ENCODE measurements at regions not wholly inside any gene's neighbourhood (a gene's known extent, or its start where the extent isn't known, plus 50 kb on each side); places are given as distances from the start of the nearest gene placed in this dataset.
A peak's percentile ranks its signal among the peaks of the same experiment; 100 is the strongest.

GRCh38 chr6:25032934-25033333 is 97.2 kb upstream of the RIPOR2 start:
- H3K9me3 Mint-ChIP-seq: no peaks in the 10 kb centered on the region
- no peak overlapping the region for H3K27ac Mint-ChIP-seq
- intact Hi-C loops (cut with micrococcal nuclease): no loop called here
- H3K4me3 Mint-ChIP-seq: no peak overlapping the region
- no peaks in the 10 kb centered on the region for H3K27me3 Mint-ChIP-seq (ENCODE audit: insufficient read depth)
- H3K36me3 Mint-ChIP-seq (ENCODE audit: low read depth): peaks cover 3% of the 10 kb centered on the region
- no peak for DNase-seq (ENCODE audit: low spot score)
- H3K4me1 Mint-ChIP-seq (ENCODE audit: low read depth): peaks cover 54% of the 10 kb centered on the region

GRCh38 chr6:25034431-25034921 is 98.7 kb upstream of the RIPOR2 start:
- Mint-ChIP-seq H3K4me1 (ENCODE audit: low read depth) (peaks cover 64% of the 10 kb centered on the region), H3K27ac (peak overlapping the region; percentile 94), H3K4me3 (peak overlapping the region; percentile 89), H3K36me3 (ENCODE audit: low read depth) (peaks cover 9% of the 10 kb centered on the region), H3K9me3 (no peaks in the 10 kb centered on the region), H3K27me3 (ENCODE audit: insufficient read depth) (no peaks in the 10 kb centered on the region)
- no peak for DNase-seq (ENCODE audit: low spot score)
- intact Hi-C loops (cut with micrococcal nuclease): loop anchor here (1.0 kb wide), 1 partner anchor 8 kb away; no protein-coding TSS in a partner anchor

GRCh38 chr6:25035174-25035511 is 99.4 kb upstream of the RIPOR2 start:
- H3K4me1 Mint-ChIP-seq (ENCODE audit: low read depth): peaks cover 63% of the 10 kb centered on the region

GRCh38 chr6:25035512-25036435 is 100.0 kb upstream of the RIPOR2 start:
- H3K4me1 Mint-ChIP-seq (ENCODE audit: low read depth): peaks cover 68% of the 10 kb centered on the region
- intact Hi-C loops (cut with micrococcal nuclease): loop anchor here (1.0 kb wide), 1 partner anchor 8 kb away; no protein-coding TSS in a partner anchor
- H3K27me3 Mint-ChIP-seq (ENCODE audit: insufficient read depth): no peaks in the 10 kb centered on the region
- no peak for DNase-seq (ENCODE audit: low spot score)
- peaks cover 9% of the 10 kb centered on the region for H3K36me3 Mint-ChIP-seq (ENCODE audit: low read depth)
- peak overlapping the region; percentile 94 for H3K27ac Mint-ChIP-seq
- H3K9me3 Mint-ChIP-seq: no peaks in the 10 kb centered on the region
- H3K4me3 Mint-ChIP-seq: peak overlapping the region; percentile 89

More at GRCh38 chr6:25035174-25035511, 99.4 kb upstream of the RIPOR2 start:
- Mint-ChIP-seq H3K27ac (peak overlapping the region; percentile 94), H3K36me3 (ENCODE audit: low read depth) (peaks cover 9% of the 10 kb centered on the region), H3K4me3 (peak overlapping the region; percentile 89), H3K27me3 (ENCODE audit: insufficient read depth) (no peaks in the 10 kb centered on the region), H3K9me3 (no peaks in the 10 kb centered on the region)
- no peak for DNase-seq (ENCODE audit: low spot score)
- intact Hi-C loops (cut with micrococcal nuclease): loop anchor here (1.0 kb wide), 1 partner anchor 8 kb away; no protein-coding TSS in a partner anchor

GRCh38 chr6:25036461-25036860 is 100.7 kb upstream of the RIPOR2 start:
- H3K27ac Mint-ChIP-seq: peak overlapping the region; percentile 94
- no peaks in the 10 kb centered on the region for H3K27me3 Mint-ChIP-seq (ENCODE audit: insufficient read depth)
- no peaks in the 10 kb centered on the region for H3K9me3 Mint-ChIP-seq
- peak overlapping the region; percentile 89 for H3K4me3 Mint-ChIP-seq
- H3K4me1 Mint-ChIP-seq (ENCODE audit: low read depth): peaks cover 75% of the 10 kb centered on the region
- no peak for DNase-seq (ENCODE audit: low spot score)
- peaks cover 11% of the 10 kb centered on the region for H3K36me3 Mint-ChIP-seq (ENCODE audit: low read depth)
- intact Hi-C loops (cut with micrococcal nuclease): no loop called here

GRCh38 chr6:25038300-25038699 is 102.5 kb upstream of the RIPOR2 start:
- intact Hi-C loops (cut with micrococcal nuclease): no loop called here
- no peak for DNase-seq (ENCODE audit: low spot score)
- Mint-ChIP-seq H3K4me1 (ENCODE audit: low read depth) (peaks cover 91% of the 10 kb centered on the region), H3K9me3 (no peaks in the 10 kb centered on the region), H3K4me3 (no peak overlapping the region), H3K27me3 (ENCODE audit: insufficient read depth) (no peaks in the 10 kb centered on the region), H3K27ac (no peak overlapping the region), H3K36me3 (ENCODE audit: low read depth) (peaks cover 12% of the 10 kb centered on the region)

GRCh38 chr6:25038999-25039398 is 103.2 kb upstream of the RIPOR2 start:
- Mint-ChIP-seq H3K27ac (peak overlapping the region; percentile 82), H3K36me3 (ENCODE audit: low read depth) (peaks cover 12% of the 10 kb centered on the region), H3K27me3 (ENCODE audit: insufficient read depth) (no peaks in the 10 kb centered on the region), H3K4me1 (ENCODE audit: low read depth) (peaks cover 87% of the 10 kb centered on the region), H3K9me3 (no peaks in the 10 kb centered on the region), H3K4me3 (peak overlapping the region; percentile 9)
- no peak for DNase-seq (ENCODE audit: low spot score)
- intact Hi-C loops (cut with micrococcal nuclease): no loop called here

- no peak for DNase-seq (ENCODE audit: low spot score)
- peaks cover 69% of the 10 kb centered on the region for H3K4me1 Mint-ChIP-seq (ENCODE audit: low read depth)
These were observed 105.8 kb upstream of the RIPOR2 start for GRCh38 chr6:25041485-25042035.

GRCh38 chr6:25042036-25042521 is 106.3 kb upstream of the RIPOR2 start:
- Mint-ChIP-seq H3K36me3 (ENCODE audit: low read depth) (peaks cover 15% of the 10 kb centered on the region), H3K4me1 (ENCODE audit: low read depth) (peaks cover 66% of the 10 kb centered on the region), H3K27ac (peak overlapping the region; percentile 95), H3K27me3 (ENCODE audit: insufficient read depth) (no peaks in the 10 kb centered on the region), H3K9me3 (no peaks in the 10 kb centered on the region), H3K4me3 (peak overlapping the region; percentile 88)
- intact Hi-C loops (cut with micrococcal nuclease): loop anchor here (1.0 to 5.0 kb wide), 4 partner anchors 8 to 325 kb away; no protein-coding TSS in a partner anchor
- peak; percentile 30 for DNase-seq (ENCODE audit: low spot score)

More at GRCh38 chr6:25041485-25042035, 105.8 kb upstream of the RIPOR2 start:
- Mint-ChIP-seq H3K27me3 (ENCODE audit: insufficient read depth) (no peaks in the 10 kb centered on the region), H3K9me3 (no peaks in the 10 kb centered on the region), H3K27ac (peak overlapping the region; percentile 95), H3K4me3 (peak overlapping the region; percentile 88), H3K36me3 (ENCODE audit: low read depth) (peaks cover 15% of the 10 kb centered on the region)
- intact Hi-C loops (cut with micrococcal nuclease): loop anchor here (1.0 to 5.0 kb wide), 8 partner anchors 7 to 326 kb away; no protein-coding TSS in a partner anchor

- no peak for DNase-seq (ENCODE audit: low spot score)
- Mint-ChIP-seq H3K36me3 (ENCODE audit: low read depth) (peaks cover 14% of the 10 kb centered on the region), H3K4me1 (ENCODE audit: low read depth) (peaks cover 62% of the 10 kb centered on the region), H3K9me3 (no peaks in the 10 kb centered on the region), H3K27me3 (ENCODE audit: insufficient read depth) (no peaks in the 10 kb centered on the region), H3K27ac (peak overlapping the region; percentile 95), H3K4me3 (peak overlapping the region; percentile 88)
- intact Hi-C loops (cut with micrococcal nuclease): loop anchor here (1.0 to 5.0 kb wide), 4 partner anchors 8 to 325 kb away; no protein-coding TSS in a partner anchor
These were observed 106.8 kb upstream of the RIPOR2 start for GRCh38 chr6:25042536-25042935.

GRCh38 chr6:25042984-25043725 is 107.4 kb upstream of the RIPOR2 start:
- no peak overlapping the region for H3K4me3 Mint-ChIP-seq
- peak overlapping the region; percentile 95 for H3K27ac Mint-ChIP-seq
- no peaks in the 10 kb centered on the region for H3K9me3 Mint-ChIP-seq
- peaks cover 59% of the 10 kb centered on the region for H3K4me1 Mint-ChIP-seq (ENCODE audit: low read depth)
- no peak for DNase-seq (ENCODE audit: low spot score)
- H3K36me3 Mint-ChIP-seq (ENCODE audit: low read depth): peaks cover 10% of the 10 kb centered on the region
- intact Hi-C loops (cut with micrococcal nuclease): loop anchor here (1.0 to 5.0 kb wide), 4 partner anchors 9 to 324 kb away; no protein-coding TSS in a partner anchor
- no peaks in the 10 kb centered on the region for H3K27me3 Mint-ChIP-seq (ENCODE audit: insufficient read depth)

- no peak for DNase-seq (ENCODE audit: low spot score)
- peaks cover 51% of the 10 kb centered on the region for H3K4me1 Mint-ChIP-seq (ENCODE audit: low read depth)
- no peak overlapping the region for H3K4me3 Mint-ChIP-seq
- no peaks in the 10 kb centered on the region for H3K27me3 Mint-ChIP-seq (ENCODE audit: insufficient read depth)
- no peaks in the 10 kb centered on the region for H3K9me3 Mint-ChIP-seq
- no peak overlapping the region for H3K27ac Mint-ChIP-seq
- H3K36me3 Mint-ChIP-seq (ENCODE audit: low read depth): peaks cover 6% of the 10 kb centered on the region
- intact Hi-C loops (cut with micrococcal nuclease): loop anchor here (2.0 to 5.0 kb wide), 2 partner anchors 13 to 323 kb away; no protein-coding TSS in a partner anchor
These were observed 108.1 kb upstream of the RIPOR2 start for GRCh38 chr6:25043892-25044291.
